ENCODE measurements at regions not wholly inside any gene's neighbourhood (a gene's known extent, or its start where the extent isn't known, plus 50 kb on each side); places are given as distances from the start of the nearest gene placed in this dataset.

DNA sequence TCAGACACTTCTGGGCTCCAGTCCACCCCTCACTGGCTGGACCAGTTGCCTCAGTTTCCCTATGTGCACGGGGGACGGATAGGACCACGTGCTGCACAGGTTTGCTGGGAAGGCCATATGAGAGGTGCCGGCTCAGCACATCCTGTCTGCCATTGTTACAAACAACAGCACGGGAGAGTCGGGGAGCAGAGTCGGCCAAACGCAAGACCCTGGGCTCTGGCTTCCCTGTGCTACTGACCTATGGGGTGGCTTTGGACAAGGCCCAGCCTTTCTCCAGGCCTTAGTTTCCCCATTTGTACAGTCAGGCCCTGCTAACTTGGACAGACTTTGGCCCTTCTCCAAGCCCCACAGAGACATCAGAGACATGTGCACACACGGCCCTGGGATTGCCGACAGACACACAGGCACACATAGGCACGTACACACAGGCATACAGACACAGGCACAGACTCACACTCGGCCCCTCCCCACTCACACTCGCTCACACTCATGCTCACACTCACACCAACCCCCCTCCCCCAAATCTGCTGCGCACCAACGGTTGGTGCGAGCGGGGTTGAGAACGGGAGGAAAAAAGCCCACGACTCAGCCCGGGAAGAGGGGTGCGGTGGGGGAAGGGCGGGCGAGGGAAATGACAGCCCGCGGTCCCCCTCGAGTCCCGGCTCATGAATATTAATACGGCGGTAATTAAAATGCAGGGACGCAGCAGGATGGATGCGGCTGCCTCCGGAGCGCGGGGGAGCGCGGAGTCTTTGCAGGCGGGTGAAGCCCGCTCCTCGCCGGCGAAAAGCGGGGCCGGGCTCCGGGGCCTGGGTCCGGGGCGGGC, 133.0 kb downstream of the C9orf50 start:
- peak; percentile 81 for DNase-seq

DNA sequence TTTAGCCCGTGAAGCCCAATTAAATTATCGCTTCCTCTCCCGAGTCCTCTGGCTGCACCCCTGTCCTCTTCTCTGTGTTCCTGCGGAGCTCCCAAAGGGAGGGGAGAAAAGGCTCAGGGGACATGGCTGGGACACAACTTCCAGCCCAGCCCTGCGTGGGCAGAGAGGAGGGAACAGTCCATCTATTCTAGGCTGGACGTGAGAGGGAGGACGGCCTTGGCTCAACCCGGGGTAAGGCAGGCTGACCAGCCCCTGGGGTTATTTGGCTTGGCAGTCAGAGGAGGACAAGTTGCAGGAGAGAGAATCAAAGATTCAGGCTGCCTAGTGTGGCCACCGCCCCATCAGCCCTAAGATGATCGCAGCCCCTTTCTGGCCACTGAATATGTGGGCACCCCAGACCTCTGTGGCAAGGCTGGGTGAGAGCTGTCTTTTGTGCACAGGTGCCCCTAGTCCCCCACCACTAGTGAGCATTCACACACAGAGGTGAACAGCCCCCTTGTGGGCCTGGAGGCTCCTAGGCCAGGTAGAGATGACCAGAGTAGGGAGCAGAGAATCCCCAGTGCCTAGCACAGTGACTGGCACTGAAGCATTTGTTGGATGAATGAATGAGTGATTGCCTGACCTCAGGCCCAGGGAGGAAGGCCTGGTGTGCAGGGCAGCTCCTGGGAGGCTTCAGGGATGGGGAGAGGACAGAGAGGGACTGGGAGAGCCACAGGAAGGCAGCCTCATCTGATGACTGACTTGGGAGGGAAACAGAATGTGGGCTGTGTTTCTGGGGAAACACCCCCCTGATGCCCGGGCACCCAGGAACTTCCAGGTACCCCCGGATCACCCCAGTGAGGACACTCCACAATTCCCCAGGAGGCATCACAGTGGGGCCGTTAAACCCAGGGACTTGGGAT, 133.9 kb downstream of the C9orf50 start:
- DNase-seq = no peak

- no peak for DNase-seq
Observed at GRCh38 chr9:129485145-129485774, 135.6 kb downstream of the C9orf50 start.

- DNase-seq = no peak
Observed at GRCh38 chr9:129484352-129485000, 136.4 kb downstream of the C9orf50 start.

- peak; percentile 94 for DNase-seq
Observed at GRCh38 chr9:129483415-129484351, 137.2 kb downstream of the C9orf50 start.

DNA sequence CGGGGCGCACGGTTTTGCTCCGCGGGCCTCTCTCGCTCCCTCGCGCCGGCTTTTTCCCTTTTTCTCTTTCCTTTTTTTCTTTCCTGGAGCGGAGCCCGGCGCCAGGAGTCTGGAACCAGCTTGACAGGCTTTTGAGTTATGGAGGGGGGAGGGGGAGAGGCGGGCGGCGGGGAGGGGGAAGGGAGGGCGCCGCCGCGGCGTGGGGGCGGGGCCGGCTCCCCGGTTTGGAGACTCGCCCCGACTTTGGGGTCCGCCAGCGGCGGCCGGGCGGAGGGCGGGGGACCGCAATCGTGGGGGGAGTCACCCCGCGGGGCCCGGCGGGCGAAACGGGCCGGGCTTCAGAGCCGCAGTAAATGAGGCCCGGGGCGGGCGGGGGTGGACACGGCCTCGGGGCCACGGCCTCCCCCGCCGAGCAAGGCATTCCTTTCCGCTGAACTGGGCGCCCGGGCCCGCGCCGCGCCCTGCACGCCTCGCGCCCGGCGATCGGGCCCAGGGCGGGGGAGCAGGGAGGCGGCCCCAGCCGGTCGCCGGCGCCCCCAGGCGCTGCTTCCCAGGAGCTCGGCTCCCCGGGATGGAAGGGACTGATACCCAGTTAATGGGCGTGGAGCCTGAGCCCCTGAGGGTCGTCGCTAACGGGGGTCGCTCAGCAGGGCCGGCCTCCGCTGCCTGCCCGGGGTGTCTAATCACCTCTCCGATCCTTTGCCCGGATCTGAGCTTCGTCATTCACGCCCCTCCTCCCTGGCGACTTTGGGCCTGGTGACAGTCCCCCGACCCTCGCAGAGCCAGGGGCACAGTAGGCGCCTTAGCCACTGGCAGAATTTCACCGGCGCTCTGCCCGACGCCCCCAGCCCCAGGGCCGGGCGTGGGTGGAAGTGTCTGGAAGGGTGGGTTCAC, 138.1 kb downstream of the C9orf50 start:
- peak; percentile 97 for DNase-seq

GRCh38 chr9:129481810-129482511, 138.9 kb downstream of the C9orf50 start:
- DNase-seq = peak; percentile 70

DNA sequence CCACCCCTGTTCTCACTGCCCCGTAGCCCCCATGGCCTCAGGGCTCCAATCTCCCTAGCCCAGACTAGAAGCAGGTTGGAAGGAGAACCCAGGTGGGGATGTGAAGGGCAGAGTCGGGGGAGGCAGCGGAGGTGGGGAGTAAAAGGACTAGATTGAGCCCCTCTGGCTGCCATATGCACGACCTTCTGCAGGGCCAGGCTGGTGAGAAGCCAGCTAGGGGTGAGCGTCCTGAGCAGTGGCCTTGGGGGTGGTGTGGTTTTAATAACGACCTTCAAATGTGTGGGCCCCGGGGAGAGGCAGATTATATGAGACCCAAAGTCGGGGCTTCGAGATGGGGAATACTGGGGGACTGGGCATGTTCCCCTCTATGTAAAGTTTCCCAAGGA, 139.5 kb downstream of the C9orf50 start:
- no peak for DNase-seq

DNA sequence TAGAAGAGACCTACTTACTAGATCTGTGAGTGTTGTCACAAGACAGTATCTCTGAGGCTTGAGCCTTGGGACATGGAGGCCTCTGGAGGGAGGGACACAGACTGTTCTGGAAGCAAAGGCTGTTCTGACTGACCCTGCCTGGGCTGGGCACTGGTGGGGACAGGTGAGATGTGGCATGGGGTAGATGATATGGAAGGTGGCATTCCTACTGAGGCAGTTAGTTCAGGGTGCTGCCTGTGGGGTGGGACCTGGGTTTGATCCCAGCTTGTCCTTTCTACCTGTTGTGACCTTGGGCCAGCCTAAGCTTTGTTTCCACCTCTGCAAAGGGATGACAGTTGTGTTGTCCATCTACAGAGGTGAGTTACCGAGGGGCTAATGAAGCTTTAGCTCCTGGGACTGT, 140.2 kb downstream of the C9orf50 start:
- no peak for DNase-seq

GRCh38 chr9:129480227-129480626, 140.7 kb downstream of the C9orf50 start:
- peak; percentile 50 for DNase-seq

GRCh38 chr9:129479631-129480011, 141.3 kb downstream of the C9orf50 start:
- no peak for DNase-seq

DNA sequence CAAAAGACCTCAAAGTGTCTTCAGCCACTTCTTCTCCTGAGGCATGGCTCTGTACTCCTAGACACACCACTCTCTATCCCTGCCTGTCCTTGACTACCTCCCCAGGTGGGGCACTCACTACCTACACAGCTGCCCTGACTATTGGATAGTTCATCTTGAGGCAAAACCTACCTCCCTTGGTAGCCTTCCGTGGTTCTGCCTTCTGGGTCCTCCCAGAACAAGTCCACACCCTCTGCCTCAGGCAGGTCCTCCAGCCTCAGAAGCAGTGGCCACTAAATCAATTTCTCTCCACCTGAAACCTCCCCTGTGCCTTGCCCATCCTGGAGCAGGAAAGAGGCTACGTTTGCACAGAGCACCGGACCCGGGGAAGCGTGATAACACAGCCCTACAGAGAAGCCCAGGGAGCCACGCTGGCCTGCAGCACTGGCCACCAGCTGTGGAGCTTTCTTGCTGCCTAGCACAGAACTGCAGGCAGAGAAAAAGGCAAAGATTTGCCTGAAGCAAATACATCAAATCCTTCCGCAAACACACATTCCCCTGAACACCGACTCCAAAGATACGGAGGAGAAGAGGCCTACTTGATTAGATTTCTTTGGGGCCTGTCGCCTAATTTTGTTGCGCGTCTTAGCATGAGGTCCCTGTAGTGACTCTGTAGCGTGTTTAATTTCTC, 141.8 kb downstream of the C9orf50 start:
- DNase-seq = no peak

- DNase-seq = no peak
Observed at GRCh38 chr9:129478461-129478860, 142.4 kb downstream of the C9orf50 start.

DNA sequence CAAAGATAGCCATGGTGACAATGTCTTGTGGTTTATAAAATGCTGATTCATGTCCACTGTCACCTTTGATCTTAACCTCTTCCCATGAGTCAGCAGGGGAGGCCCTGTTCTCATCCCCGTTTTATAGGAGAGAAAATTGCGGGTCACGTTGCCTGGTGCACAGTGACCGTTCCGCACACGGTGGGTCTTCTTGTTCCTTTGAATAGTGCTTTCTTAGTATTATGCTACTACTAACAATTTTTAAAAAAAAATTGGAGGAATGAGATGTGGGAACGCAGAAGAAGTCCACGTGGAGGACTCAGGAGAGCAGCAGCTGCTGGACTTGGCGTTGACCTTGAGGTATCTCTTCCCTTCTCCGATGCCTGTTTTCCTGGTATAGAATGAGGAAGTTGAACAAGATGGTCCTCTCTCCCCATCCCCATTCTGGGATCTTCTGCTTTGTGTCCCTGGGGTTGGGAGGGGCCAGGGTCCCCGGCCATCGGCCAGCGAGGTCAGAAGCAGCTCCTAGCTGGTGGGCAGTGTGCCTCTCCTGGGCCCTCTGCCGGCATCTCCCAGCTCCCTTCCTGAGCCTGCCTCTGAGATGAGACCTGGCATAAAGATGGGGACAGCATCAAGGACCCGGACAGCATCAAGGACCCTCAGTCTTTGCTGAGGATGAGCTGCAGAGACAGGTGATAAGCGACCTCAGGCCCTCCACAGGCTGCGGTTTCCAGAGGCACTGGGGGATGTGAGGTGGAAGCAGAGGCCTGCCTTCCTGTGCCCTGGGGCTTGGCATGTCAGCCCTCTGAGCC, 143.9 kb downstream of the C9orf50 start:
- no peak for DNase-seq

GRCh38 chr9:129474740-129475404, 146.0 kb downstream of the C9orf50 start:
- DNase-seq = no peak

DNA sequence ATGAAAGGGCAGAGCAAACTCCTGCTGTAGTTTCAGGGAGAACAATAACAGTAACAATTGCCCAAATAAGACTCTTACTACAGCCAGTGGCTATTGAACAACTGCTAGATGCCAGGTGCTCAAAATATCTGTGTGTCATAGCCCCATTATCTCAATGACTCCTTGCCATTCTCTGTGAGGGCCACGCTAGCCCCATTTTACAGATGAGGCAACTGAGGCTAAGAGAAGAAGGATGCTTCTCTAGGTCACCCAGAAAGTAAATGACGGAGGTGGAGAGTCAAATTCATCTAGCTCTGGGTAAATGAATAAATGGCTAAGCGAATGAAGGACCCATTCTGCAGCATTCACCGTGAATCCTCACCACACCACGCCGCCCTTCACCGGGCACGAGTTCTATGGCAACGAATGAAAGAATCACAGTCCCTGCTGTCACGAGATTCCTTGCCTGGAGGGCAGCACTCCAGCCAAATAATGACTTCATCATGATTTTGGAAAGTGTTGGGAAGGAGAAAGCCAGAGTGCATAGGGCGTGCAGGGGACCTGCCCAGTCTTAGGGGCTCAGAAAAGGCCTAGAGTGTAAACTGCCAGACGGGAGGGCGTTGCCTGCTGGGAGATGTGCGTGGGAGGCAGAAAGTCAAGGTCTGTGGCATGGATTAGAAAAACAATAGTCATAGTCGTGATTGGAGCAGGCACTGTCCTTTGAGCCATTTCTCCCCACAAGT, 147.2 kb downstream of the C9orf50 start:
- DNase-seq = no peak

DNA sequence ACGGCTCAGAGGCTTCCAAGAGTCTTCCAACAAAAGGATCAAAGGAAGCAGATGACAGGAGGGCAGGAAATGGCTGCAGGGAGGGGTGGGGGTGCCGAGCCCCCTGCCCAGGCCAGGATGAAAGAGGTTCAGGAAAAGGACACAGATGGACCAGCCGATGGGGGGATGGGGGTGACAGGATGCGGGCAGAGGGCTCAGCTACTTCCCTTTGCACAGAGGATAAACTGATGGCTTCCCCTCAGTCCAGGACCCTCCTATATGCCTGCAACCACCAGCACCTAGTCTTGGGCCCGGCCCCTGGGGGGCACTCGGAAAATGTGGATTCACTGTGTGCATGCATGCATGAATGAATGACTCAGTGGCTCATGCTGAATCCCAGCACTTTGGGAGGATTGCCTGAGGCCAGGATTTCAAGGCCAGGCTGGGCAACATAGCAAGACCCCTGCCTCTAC, 148.2 kb downstream of the C9orf50 start:
- DNase-seq = no peak
